RPMI7951 (cell line): ENCODE measurements at regions not wholly inside any gene's neighbourhood (a gene's known extent, or its start where the extent isn't known, plus 50 kb on each side); places are given as distances from the start of the nearest gene placed in this dataset.
A peak's percentile ranks its signal among the peaks of the same experiment; 100 is the strongest.
"Not testable (repeated sequence)": the region's sequence is repeated elsewhere in the genome, so short reads cannot be mapped to it uniquely, and the experiment has no call there.

Experiments used
- DNase-seq: peaks from one replicate; pipeline ENCODE4 v3.0.0-alpha.2; 2012; ENCODE audit warnings: low read depth

GRCh38 chrX:34404386-34405070 lies 252.6 kb downstream of the TMEM47 start:
- DNase-seq, result no peak

GRCh38 chrX:34401411-34401810 lies 255.7 kb downstream of the TMEM47 start:
- no peak for DNase-seq

GRCh38 chrX:34382416-34382815 lies 250.3 kb upstream of the FAM47A start:
- DNase-seq, result no peak

- DNase-seq, result no peak
Observed at GRCh38 chrX:34381241-34381640, 249.1 kb upstream of the FAM47A start.

- no peak for DNase-seq
Observed at GRCh38 chrX:34379891-34380290, 247.8 kb upstream of the FAM47A start.

GRCh38 chrX:34377645-34378044 lies 245.5 kb upstream of the FAM47A start:
- DNase-seq, result no peak

- DNase-seq, result no peak
Observed at GRCh38 chrX:34371754-34372153, 239.6 kb upstream of the FAM47A start.

- no peak for DNase-seq
Observed at GRCh38 chrX:34365471-34365870, 233.4 kb upstream of the FAM47A start.

- no peak for DNase-seq
Observed at GRCh38 chrX:34350561-34351335, 218.6 kb upstream of the FAM47A start.

GRCh38 chrX:34343001-34343400 lies 210.9 kb upstream of the FAM47A start:
- no peak for DNase-seq

GRCh38 chrX:34341814-34342213 lies 209.7 kb upstream of the FAM47A start:
- DNase-seq, result no peak

GRCh38 chrX:34341258-34341657 lies 209.1 kb upstream of the FAM47A start:
- no peak for DNase-seq

GRCh38 chrX:34338046-34338445 lies 205.9 kb upstream of the FAM47A start:
- no peak for DNase-seq

GRCh38 chrX:34335376-34335775 lies 203.3 kb upstream of the FAM47A start:
- DNase-seq, result not testable (repeated sequence)

GRCh38 chrX:34332334-34332733 lies 200.2 kb upstream of the FAM47A start:
- DNase-seq, result no peak

- DNase-seq, result no peak
Observed at GRCh38 chrX:34325460-34325859, 193.3 kb upstream of the FAM47A start.

- not testable (repeated sequence) for DNase-seq
Observed at GRCh38 chrX:34320424-34320823, 188.3 kb upstream of the FAM47A start.

- peak; percentile 5 for DNase-seq
Observed at GRCh38 chrX:34300871-34301270, 168.8 kb upstream of the FAM47A start.

- no peak for DNase-seq
Observed at GRCh38 chrX:34299451-34299967, 167.4 kb upstream of the FAM47A start.

GRCh38 chrX:34294665-34295064 lies 162.6 kb upstream of the FAM47A start:
- DNase-seq, result no peak

GRCh38 chrX:34288782-34289181 lies 156.7 kb upstream of the FAM47A start:
- no peak for DNase-seq

- DNase-seq, result no peak
Observed at GRCh38 chrX:34279866-34280560, 147.9 kb upstream of the FAM47A start.

- DNase-seq, result no peak
Observed at GRCh38 chrX:34275699-34276098, 143.6 kb upstream of the FAM47A start.
